UCSD-AML1 (cell line): ENCODE measurements at regions not wholly inside any gene's neighbourhood (a gene's known extent, or its start where the extent isn't known, plus 50 kb on each side); places are given as distances from the start of the nearest gene placed in this dataset.
"Not testable (repeated sequence)": the region's sequence is repeated elsewhere in the genome, so short reads cannot be mapped to it uniquely, and the experiment has no call there.

Experiments used
- DNase-seq: peaks from one replicate; lab custom pipeline; 2025; ENCODE audit not compliant: unreplicated experiment; lab: John Stamatoyannopoulos, UW

DNA sequence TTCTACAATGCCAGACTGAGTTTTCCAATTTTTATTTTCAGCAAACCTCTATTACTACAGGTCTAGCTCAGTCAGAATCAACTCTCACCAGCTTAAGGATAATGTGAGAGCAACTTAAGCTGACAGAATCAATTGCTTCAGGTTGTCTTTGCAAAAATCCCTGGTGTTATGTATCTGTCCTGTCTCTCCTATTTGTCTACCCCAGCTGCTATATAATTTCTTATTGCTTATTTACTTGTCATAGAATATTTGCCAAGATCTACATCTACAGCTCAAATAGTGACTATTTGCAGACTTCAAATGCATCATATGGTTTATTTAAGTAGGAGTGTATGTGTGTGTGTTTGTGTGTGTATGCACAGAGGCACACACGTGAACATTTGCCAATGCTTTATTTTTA, 54.1 kb downstream of the FOXG1 start:
- DNase-seq: no peak

GRCh38 chr14:28821993-28822392, 55.4 kb downstream of the FOXG1 start:
- no peak for DNase-seq

DNA sequence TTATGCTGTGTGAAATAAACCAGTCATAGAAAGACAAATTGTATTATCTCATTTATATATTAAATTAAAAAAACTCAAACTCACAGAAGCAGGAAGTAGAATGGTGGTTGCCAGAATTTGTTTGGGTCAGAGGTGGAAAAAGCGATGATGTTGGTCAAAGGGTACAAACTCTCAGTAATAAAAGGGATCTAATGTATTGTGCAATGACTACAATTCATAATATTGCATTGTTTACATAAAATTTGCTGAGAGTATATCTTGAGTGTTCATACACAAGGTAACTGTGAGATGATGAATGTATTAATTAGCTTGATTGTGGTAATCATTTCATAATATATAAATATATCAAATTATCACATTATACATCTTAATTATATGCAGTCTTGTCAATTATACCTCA, 56.7 kb downstream of the FOXG1 start:
- DNase-seq: no peak

DNA sequence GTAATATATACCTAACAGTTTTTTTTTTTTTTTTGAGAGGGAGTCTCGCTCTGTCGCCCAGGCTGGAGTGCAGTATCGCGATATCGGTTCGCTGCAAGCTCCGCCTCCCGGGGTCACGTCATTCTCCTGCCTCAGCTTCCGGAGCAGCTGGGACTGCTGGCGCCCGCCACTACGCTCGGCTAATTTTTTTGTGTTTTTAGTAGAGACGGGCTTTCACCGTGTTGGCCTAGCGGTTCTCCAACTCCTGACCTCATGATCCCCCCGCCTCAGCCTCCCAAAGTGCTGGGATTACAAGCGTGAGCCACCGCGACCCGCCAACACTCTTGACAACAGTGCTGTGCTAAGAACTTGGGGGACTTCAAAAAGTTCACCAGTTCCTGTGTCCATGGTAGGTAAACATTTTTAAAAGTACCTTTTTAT, 63.5 kb downstream of the FOXG1 start:
- DNase-seq: no peak

DNA sequence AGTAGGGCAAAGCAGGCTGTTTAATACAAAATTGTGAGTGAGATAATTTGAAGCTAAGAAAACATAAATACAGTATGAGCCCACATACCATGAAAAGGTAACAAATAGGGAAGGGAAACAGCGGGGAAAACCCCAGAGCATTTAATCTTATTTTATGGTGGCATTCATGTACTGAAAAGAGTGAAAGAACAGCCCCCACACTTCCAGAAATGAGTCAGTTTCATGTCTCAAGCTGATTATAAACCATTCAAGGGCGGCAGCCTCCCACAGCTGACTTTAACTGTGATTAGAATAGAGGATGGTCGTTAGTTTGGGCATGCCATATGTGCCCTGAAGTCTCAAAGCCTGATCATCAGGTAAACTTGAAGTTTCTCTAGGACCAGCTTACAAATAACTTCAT, 64.5 kb downstream of the FOXG1 start:
- DNase-seq: no peak

DNA sequence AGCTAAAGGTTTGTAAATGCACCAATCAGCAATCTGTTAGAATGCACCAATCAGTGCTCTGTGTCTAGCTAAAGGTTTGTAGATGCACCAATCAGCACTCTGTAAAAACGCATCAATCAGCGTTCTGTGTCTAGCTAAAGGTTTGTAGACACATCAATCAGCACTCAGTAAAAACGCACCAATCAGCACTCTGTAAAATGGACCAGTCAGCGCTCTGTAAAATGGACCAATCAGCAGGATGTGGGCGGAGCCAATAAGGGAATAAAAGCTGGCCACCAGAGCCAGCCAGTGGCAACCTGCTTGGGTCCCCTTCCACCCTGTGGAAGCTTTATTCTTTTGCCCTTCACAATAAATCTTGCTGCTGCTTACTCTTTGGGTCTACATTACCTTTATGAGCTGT, 76.0 kb downstream of the FOXG1 start:
- not testable (repeated sequence) for DNase-seq

DNA sequence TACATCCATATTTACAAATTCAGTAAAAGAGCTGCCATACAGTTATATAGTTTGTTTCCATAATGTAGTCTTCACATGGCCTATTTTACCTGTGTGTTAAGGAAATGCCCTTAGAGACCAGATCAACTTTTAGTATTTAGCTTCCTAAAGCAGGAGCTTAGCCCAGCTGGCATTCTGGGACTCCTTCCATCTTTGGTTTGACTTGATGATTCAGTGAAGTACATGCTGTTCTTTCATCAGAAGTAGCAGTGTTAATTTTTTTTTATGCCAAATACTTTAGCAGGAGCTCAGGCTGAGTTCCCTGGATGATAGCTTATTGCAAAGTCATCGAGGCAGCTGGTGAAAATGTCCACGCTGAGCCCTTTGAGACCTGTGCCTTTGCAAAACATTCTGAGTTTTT, 101.0 kb downstream of the FOXG1 start:
- DNase-seq: no peak

DNA sequence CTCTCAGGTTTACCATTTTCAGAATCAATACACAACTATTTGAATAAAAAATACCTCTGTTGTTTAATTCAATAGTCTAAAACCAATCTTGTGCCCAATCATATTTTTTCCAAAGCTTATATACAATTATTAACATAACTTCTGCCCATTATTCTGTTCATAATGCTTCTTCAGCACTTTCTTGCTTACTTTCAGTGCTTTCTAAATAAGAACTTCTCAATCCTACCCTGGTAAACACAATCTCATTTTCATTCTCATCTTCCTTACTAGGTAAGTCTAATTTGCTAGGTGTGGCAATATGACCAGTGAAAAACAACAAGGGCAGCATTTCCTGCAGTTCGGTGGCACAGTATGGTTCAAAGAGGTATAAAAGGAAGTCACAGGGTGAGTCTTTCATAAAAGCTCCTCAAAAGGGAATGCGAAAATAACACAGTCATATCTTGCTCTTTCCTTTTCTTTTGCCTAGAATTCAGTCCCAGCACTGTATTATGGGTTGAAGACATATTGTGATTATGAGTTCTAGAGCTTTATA, 103.5 kb downstream of the FOXG1 start:
- no peak for DNase-seq

DNA sequence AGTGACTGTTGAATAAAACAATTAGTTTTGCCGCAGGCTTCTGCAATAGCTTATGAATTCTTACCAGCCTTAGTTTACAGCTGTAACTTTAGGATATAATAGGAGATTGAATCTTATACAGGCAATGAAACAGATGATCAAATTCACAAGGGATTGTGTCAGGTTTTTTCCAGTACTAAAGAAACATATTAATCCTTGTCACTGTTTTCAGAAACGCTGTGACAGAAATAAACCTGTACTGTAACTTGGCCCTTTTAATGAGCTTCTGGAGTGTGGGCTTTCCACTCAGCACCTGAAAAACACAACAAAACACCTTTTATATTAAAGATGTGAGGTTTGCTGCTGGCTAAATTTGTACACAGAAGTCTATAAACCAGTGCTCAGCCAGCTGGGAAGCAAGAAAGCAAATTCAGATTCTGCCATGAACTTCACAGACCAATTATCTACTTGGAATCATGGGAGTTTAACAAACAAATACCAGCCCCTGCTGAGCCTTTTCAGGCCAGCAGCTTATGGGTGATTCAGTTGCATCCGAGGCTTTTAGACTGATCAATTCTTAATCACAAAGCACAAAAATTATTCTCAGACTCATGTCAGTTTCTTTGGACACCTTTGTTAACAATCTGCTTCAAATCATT, 109.5 kb downstream of the FOXG1 start:
- no peak for DNase-seq

GRCh38 chr14:28876572-28876945, 110.0 kb downstream of the FOXG1 start:
- no peak for DNase-seq

DNA sequence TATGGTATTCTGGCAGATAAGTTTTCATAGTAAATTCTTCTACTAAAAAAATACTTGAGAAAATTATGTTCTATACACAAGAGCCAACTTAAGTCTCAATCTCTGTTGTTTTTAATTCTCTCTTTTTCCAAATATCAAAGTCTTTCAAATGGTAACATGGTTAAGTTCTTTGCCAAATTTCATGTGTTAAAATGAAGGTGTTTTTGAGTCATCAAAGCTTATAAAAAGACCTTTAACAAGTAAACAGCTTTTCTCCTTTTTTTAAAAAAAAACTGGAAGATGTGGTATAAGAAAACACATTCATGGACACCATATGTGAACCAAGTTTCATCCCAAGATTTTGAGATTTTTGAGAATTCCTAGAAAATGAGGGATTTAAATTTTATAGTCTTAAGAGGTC, 111.3 kb downstream of the FOXG1 start:
- no peak for DNase-seq

- no peak for DNase-seq
Measured at GRCh38 chr14:28879573-28879996, 113.0 kb downstream of the FOXG1 start.

GRCh38 chr14:28886940-28887339, 120.4 kb downstream of the FOXG1 start:
- DNase-seq: no peak

DNA sequence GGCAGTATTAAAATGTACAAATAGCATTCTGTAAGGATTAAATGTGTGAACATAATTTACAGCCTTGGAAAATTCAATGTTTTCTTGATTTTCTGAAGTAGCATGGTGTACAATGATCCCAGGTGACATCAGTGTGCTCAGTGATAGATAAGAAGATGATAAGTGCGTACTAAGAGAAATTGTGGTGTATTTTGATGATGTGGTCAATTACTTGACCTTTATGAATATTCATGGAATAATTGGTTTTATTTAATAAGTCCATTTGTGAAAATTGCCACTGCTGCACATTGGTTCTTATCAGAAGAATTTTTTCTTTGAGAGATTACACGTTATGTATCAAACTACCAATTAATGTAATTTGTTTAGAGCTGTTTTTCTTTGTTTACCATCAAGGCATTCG, 128.8 kb downstream of the FOXG1 start:
- no peak for DNase-seq

DNA sequence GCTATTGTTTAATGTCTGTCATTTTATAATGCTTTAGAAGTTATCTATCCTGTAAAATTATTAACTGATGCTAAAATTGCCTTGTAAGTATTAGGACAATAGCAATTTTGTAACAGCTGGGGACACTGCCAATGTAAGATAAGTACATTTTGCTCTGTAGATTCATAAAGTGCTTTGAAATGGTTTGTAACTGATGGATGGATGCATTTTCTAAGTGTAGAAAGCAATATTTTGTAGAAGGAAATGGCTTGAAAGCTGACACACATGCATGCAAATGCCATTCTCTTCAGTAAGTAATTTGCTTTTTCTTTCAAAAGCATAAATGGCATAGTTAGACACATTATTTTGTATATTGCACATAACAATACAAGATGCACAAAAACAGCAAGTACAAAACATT, 129.8 kb downstream of the FOXG1 start:
- DNase-seq: no peak

DNA sequence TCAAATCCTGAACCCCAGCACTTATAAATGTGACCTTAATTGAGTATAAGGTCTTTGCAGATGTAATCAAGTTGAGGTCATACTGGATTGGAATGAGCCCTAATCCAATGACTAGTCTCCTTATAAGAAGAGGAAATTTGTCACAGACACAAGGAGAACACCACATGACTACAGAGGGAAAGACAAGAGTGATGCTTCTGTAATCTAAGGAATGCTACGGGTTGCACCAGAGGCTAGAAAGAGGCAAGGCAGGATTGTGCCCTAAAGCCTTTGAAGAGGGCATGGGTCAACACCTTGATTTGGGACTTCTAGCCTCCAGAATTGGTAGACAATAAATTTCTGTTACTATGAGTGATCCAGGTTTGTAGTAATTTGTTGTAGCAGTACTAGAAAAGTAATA, 135.0 kb downstream of the FOXG1 start:
- DNase-seq: no peak

GRCh38 chr14:28902930-28903329, 136.3 kb downstream of the FOXG1 start:
- no peak for DNase-seq

- DNase-seq: no peak
Measured at GRCh38 chr14:28911521-28911920, 144.9 kb downstream of the FOXG1 start.

- DNase-seq: no peak
Measured at GRCh38 chr14:28913056-28913455, 146.5 kb downstream of the FOXG1 start.

- DNase-seq: no peak
Measured at GRCh38 chr14:28926122-28926521, 159.5 kb downstream of the FOXG1 start.

DNA sequence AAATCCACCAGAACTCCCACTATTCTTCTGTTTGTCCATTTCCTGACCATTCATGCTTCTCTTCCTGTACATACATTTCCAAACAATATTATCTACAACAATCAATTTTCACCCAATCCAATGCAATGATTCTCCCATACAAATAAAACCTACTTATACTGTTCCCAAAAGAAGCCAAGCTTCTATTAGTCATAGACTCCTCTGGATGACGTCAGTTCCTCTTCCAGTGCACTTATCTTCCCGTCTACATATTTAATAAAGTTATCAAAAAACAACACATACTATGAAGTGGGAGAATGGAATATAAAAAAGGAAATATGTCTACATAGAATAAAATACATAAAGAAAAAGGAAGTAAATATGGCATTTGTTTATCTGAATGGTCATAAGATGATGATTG, 165.4 kb downstream of the FOXG1 start:
- no peak for DNase-seq

GRCh38 chr14:28936601-28937000, 170.0 kb downstream of the FOXG1 start:
- DNase-seq: no peak

- DNase-seq: no peak
Measured at GRCh38 chr14:28941758-28942157, 175.2 kb downstream of the FOXG1 start.
